GM23338 (cell line): ENCODE measurements at regions not wholly inside any gene's neighbourhood (a gene's known extent, or its start where the extent isn't known, plus 50 kb on each side); places are given as distances from the start of the nearest gene placed in this dataset.

Experiments
- ATAC-seq: fragments of 200-7000 bp; cut with Tn5 transposase; 3 replicates; pipeline ENCODE4 v1.9.1; 2020
- DNase-seq: peaks from one replicate; pipeline ENCODE4 v3.0.0-alpha.2; 2015; ENCODE audit warnings: low spot score
- H2AFZ ChIP-seq: fragments of 200-600 bp; sonication (generic); 2 replicates; pipeline ENCODE4 v1.8.0; 2016; ENCODE audit warnings: antibody characterized with exemption, mild to moderate bottlenecking, moderate library complexity
- H3F3A ChIP-seq: fragments of 200-600 bp; sonication (generic); replicated peaks from 2 replicates; pipeline ENCODE4 v1.8.0; 2017; ENCODE audit warnings: antibody characterized with exemption, mixed run types, low read depth
- H3K27ac ChIP-seq: fragments of 200-600 bp; sonication (generic); 2 replicates; pipeline ENCODE4 v1.6.1; 2016; ENCODE audit warnings: low read depth
- H3K27me3 ChIP-seq: fragments of 200-600 bp; sonication (generic); 2 replicates; pipeline ENCODE4 v1.8.0; 2016; ENCODE audit warnings: mild to moderate bottlenecking, mixed run types, moderate library complexity; ENCODE audit not compliant: insufficient read depth
- H3K36me3 ChIP-seq: fragments of 200-600 bp; sonication (generic); 2 replicates; pipeline ENCODE4 v1.8.0; 2016; ENCODE audit warnings: mild to moderate bottlenecking; ENCODE audit not compliant: insufficient read depth
- H3K4me1 ChIP-seq: fragments of 200-600 bp; sonication (generic); 2 replicates; pipeline ENCODE4 v1.8.0; 2016; ENCODE audit warnings: mild to moderate bottlenecking, moderate library complexity; ENCODE audit not compliant: insufficient read depth
- H3K4me2 ChIP-seq: fragments of 200-600 bp; sonication (generic); 2 replicates; pipeline ENCODE4 v1.7.1; 2017; ENCODE audit warnings: mixed run types
- H3K4me3 ChIP-seq: fragments of 200-600 bp; sonication (generic); 2 replicates; pipeline ENCODE4 v1.6.1; 2016; ENCODE audit warnings: mixed run types
- H3K79me2 ChIP-seq: fragments of 200-600 bp; sonication (generic); replicated peaks from 2 replicates; pipeline ENCODE4 v1.8.0; 2017; ENCODE audit warnings: mild to moderate bottlenecking; ENCODE audit not compliant: insufficient read depth
- H3K9me2 ChIP-seq: fragments of 200-600 bp; sonication (generic); 2 replicates; pipeline ENCODE4 v1.8.0; 2017; ENCODE audit not compliant: insufficient read depth
- H4K20me1 ChIP-seq: fragments of 200-600 bp; sonication (generic); replicated peaks from 2 replicates; pipeline ENCODE4 v1.8.0; 2017; ENCODE audit warnings: mild to moderate bottlenecking; ENCODE audit not compliant: insufficient read depth
- H3K27ac Mint-ChIP-seq: 2 replicates; pipeline ENCODE4 v1.8.0; 2020; ENCODE audit warnings: inconsistent platforms, mild to moderate bottlenecking, moderate library complexity, mixed read lengths
- H3K27me3 Mint-ChIP-seq: 3 replicates; pipeline ENCODE4 v1.8.0; 2022; ENCODE audit warnings: low read depth, mild to moderate bottlenecking, moderate library complexity, mixed read lengths, inconsistent platforms; ENCODE audit not compliant: insufficient read depth, poor library complexity
- H3K36me3 Mint-ChIP-seq: 3 replicates; pipeline ENCODE4 v1.8.0; 2021; ENCODE audit warnings: low read depth, mild to moderate bottlenecking, inconsistent platforms, moderate library complexity, mixed read lengths
- H3K4me1 Mint-ChIP-seq: 3 replicates; pipeline ENCODE4 v1.8.0; 2020; ENCODE audit warnings: mild to moderate bottlenecking, inconsistent platforms, mixed read lengths
- H3K4me3 Mint-ChIP-seq: 3 replicates; pipeline ENCODE4 v1.8.0; 2021; ENCODE audit warnings: moderate library complexity, mild to moderate bottlenecking, inconsistent platforms, mixed read lengths
- H3K9me3 Mint-ChIP-seq: 3 replicates; pipeline ENCODE4 v1.8.0; 2020; ENCODE audit warnings: moderate library complexity, mild to moderate bottlenecking, inconsistent platforms, mixed read lengths
- CREB1 ChIP-seq: fragments of 250-450 bp; sonication (Bioruptor Pico); IDR thresholded peaks from 2 replicates; pipeline ENCODE4 v1.5.0; 2020; ENCODE audit warnings: low read depth, mild to moderate bottlenecking, moderate library complexity
- CTCF ChIP-seq, 2 experiments: fragments of 200-600 bp in 1 of 2; sonication (generic) in 1 of 2; conservative IDR thresholded peaks; 2 replicates each; pipeline versions ENCODE4 v1.5.1 to v1.6.1; 2016 to 2017; ENCODE audit warnings: antibody characterized with exemption in 2 of 2, low read depth in 2 of 2, mild to moderate bottlenecking in 2 of 2, moderate library complexity in 1 of 2
- EZH2 ChIP-seq: fragments of 200-600 bp; sonication (generic); IDR thresholded peaks from one replicate; pipeline ENCODE4 v1.8.0; 2017; ENCODE audit warnings: antibody characterized with exemption, mild to moderate bottlenecking, low read depth; ENCODE audit not compliant: unreplicated experiment
- JUNB ChIP-seq: IDR thresholded peaks from one replicate; pipeline ENCODE4 v1.6.1; 2016; ENCODE audit warnings: antibody characterized with exemption; ENCODE audit not compliant: unreplicated experiment
- NANOG ChIP-seq: IDR thresholded peaks from 2 replicates; pipeline ENCODE4 v1.6.1; 2016; ENCODE audit warnings: antibody characterized with exemption, borderline replicate concordance
- STAT1 ChIP-seq: IDR thresholded peaks from one replicate; pipeline ENCODE4 v1.6.1; 2016; ENCODE audit warnings: antibody characterized with exemption; ENCODE audit not compliant: unreplicated experiment
- ZNF114 ChIP-seq: fragments of 250-450 bp; sonication (Bioruptor Pico); IDR thresholded peaks from 2 replicates; pipeline ENCODE4 v1.5.0; 2020; ENCODE audit warnings: mild to moderate bottlenecking, moderate library complexity
- TF ChIP-seq, protein P1 (sequence below): IDR thresholded peaks from one replicate; pipeline ENCODE4 v1.6.1; 2018; ENCODE audit warnings: antibody characterized with exemption; ENCODE audit not compliant: unreplicated experiment
- TF ChIP-seq, protein P2 (sequence below): IDR thresholded peaks from 2 replicates; pipeline ENCODE4 v1.6.1; 2016; ENCODE audit warnings: antibody characterized with exemption
- TF ChIP-seq, protein P3 (sequence below): fragments of 250-450 bp; sonication (Bioruptor Pico); IDR thresholded peaks from 2 replicates; pipeline ENCODE4 v1.5.0; 2020; ENCODE audit warnings: mild to moderate bottlenecking, moderate library complexity

DNA sequence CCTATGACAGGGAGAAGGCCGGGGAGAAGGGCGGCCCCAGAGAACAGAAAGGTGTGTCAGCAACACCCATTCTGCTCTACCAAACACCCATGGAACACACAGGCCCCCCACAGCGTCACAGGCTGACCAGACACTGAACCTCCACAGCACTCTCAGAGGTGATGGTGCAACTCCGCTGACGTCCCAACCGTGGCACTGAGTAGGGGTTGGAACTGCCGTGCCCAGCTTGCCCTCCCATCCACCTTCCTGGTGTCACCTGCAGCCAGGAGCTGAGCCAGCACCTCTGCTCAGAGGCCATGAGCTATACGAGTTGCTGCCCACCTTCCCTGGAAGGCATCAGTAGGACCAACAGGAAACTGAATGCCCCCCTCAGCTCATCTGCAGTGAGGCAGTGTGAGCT is 412.9 kb upstream of the SALL3 start:
- Histone ChIP-seq H4K20me1 (no peaks in the 10 kb centered on the region), H2AFZ (no peak overlapping the region), H3K27ac (no peak overlapping the region), H3K27me3 (no peaks in the 10 kb centered on the region), H3K4me2 (no peak overlapping the region), H3K79me2 (no peaks in the 10 kb centered on the region), H3F3A (no peaks in the 10 kb centered on the region), H3K9me2 (no peaks in the 10 kb centered on the region), H3K4me1 (no peaks in the 10 kb centered on the region), H3K36me3 (peaks cover 4% of the 10 kb centered on the region), H3K4me3 (no peak overlapping the region)
- Mint-ChIP-seq H3K4me1 (no peaks in the 10 kb centered on the region), H3K27ac (no peak overlapping the region), H3K27me3 (peaks cover 7% of the 10 kb centered on the region), H3K36me3 (peaks cover 32% of the 10 kb centered on the region), H3K9me3 (peaks cover 93% of the 10 kb centered on the region), H3K4me3 (no peak overlapping the region)
- ATAC-seq (no peak), DNase-seq (no peak)
- no peak for TF ChIP-seq CREB1 (CRISPR knock-in tag)
- TF ChIP-seq, protein P1, sequence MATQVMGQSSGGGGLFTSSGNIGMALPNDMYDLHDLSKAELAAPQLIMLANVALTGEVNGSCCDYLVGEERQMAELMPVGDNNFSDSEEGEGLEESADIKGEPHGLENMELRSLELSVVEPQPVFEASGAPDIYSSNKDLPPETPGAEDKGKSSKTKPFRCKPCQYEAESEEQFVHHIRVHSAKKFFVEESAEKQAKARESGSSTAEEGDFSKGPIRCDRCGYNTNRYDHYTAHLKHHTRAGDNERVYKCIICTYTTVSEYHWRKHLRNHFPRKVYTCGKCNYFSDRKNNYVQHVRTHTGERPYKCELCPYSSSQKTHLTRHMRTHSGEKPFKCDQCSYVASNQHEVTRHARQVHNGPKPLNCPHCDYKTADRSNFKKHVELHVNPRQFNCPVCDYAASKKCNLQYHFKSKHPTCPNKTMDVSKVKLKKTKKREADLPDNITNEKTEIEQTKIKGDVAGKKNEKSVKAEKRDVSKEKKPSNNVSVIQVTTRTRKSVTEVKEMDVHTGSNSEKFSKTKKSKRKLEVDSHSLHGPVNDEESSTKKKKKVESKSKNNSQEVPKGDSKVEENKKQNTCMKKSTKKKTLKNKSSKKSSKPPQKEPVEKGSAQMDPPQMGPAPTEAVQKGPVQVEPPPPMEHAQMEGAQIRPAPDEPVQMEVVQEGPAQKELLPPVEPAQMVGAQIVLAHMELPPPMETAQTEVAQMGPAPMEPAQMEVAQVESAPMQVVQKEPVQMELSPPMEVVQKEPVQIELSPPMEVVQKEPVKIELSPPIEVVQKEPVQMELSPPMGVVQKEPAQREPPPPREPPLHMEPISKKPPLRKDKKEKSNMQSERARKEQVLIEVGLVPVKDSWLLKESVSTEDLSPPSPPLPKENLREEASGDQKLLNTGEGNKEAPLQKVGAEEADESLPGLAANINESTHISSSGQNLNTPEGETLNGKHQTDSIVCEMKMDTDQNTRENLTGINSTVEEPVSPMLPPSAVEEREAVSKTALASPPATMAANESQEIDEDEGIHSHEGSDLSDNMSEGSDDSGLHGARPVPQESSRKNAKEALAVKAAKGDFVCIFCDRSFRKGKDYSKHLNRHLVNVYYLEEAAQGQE: no peak
- TF ChIP-seq ZNF114 (CRISPR knock-in tag): no peak
- TF ChIP-seq, protein P2, sequence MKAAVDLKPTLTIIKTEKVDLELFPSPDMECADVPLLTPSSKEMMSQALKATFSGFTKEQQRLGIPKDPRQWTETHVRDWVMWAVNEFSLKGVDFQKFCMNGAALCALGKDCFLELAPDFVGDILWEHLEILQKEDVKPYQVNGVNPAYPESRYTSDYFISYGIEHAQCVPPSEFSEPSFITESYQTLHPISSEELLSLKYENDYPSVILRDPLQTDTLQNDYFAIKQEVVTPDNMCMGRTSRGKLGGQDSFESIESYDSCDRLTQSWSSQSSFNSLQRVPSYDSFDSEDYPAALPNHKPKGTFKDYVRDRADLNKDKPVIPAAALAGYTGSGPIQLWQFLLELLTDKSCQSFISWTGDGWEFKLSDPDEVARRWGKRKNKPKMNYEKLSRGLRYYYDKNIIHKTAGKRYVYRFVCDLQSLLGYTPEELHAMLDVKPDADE: no peak
- no peak for TF ChIP-seq STAT1
- TF ChIP-seq, protein P3, sequence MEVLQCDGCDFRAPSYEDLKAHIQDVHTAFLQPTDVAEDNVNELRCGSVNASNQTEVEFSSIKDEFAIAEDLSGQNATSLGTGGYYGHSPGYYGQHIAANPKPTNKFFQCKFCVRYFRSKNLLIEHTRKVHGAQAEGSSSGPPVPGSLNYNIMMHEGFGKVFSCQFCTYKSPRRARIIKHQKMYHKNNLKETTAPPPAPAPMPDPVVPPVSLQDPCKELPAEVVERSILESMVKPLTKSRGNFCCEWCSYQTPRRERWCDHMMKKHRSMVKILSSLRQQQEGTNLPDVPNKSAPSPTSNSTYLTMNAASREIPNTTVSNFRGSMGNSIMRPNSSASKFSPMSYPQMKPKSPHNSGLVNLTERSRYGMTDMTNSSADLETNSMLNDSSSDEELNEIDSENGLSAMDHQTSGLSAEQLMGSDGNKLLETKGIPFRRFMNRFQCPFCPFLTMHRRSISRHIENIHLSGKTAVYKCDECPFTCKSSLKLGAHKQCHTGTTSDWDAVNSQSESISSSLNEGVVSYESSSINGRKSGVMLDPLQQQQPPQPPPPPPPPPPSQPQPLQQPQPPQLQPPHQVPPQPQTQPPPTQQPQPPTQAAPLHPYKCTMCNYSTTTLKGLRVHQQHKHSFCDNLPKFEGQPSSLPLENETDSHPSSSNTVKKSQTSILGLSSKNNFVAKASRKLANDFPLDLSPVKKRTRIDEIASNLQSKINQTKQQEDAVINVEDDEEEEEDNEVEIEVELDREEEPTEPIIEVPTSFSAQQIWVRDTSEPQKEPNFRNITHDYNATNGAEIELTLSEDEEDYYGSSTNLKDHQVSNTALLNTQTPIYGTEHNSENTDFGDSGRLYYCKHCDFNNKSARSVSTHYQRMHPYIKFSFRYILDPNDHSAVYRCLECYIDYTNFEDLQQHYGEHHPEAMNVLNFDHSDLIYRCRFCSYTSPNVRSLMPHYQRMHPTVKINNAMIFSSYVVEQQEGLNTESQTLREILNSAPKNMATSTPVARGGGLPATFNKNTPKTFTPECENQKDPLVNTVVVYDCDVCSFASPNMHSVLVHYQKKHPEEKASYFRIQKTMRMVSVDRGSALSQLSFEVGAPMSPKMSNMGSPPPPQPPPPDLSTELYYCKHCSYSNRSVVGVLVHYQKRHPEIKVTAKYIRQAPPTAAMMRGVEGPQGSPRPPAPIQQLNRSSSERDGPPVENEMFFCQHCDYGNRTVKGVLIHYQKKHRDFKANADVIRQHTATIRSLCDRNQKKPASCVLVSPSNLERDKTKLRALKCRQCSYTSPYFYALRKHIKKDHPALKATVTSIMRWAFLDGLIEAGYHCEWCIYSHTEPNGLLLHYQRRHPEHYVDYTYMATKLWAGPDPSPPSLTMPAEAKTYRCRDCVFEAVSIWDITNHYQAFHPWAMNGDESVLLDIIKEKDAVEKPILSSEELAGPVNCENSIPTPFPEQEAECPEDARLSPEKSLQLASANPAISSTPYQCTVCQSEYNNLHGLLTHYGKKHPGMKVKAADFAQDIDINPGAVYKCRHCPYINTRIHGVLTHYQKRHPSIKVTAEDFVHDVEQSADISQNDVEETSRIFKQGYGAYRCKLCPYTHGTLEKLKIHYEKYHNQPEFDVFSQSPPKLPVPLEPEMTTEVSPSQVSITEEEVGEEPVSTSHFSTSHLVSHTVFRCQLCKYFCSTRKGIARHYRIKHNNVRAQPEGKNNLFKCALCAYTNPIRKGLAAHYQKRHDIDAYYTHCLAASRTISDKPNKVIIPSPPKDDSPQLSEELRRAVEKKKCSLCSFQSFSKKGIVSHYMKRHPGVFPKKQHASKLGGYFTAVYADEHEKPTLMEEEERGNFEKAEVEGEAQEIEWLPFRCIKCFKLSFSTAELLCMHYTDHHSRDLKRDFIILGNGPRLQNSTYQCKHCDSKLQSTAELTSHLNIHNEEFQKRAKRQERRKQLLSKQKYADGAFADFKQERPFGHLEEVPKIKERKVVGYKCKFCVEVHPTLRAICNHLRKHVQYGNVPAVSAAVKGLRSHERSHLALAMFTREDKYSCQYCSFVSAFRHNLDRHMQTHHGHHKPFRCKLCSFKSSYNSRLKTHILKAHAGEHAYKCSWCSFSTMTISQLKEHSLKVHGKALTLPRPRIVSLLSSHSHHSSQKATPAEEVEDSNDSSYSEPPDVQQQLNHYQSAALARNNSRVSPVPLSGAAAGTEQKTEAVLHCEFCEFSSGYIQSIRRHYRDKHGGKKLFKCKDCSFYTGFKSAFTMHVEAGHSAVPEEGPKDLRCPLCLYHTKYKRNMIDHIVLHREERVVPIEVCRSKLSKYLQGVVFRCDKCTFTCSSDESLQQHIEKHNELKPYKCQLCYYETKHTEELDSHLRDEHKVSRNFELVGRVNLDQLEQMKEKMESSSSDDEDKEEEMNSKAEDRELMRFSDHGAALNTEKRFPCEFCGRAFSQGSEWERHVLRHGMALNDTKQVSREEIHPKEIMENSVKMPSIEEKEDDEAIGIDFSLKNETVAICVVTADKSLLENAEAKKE: no peak
- no peak for TF ChIP-seq EZH2
- TF ChIP-seq CTCF (conservative IDR thresholded peaks at IDR 0.05; ENCODE audit: low read depth in 2 of 2): no peak
- no peak for TF ChIP-seq NANOG
- TF ChIP-seq JUNB: no peak
